ENCODE measurements at regions not wholly inside any gene's neighbourhood (a gene's known extent, or its start where the extent isn't known, plus 50 kb on each side); places are given as distances from the start of the nearest gene placed in this dataset.

DNA sequence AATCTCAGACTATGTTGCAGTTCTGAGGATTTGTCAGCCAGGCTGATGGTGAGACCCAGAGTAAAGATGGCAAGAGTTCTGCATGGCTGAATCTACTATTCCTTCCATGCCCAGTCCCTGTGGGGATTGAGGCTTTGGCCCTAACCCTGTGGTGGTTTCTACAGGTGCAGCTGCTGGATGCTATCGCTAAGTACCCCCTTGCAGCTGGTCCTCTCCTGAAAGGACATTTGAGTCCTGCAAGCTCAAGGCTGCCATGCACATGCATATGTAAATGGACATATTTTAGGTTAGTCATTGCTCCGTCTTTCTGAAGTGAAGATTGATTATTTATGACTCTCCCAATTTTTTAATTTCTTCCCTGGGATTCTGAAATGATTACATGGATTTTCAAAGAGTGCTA is 1122.2 kb upstream of the CELF2 start:
- no peak for TF ChIP-seq CTCF (IDR thresholded peaks at IDR 0.05)
- intact Hi-C loops (cut with DNase I): no loop called here
- no peak overlapping the region for H3K27ac ChIP-seq
- H3K36me3 ChIP-seq: no peaks in the 10 kb centered on the region
- H3K9me3 ChIP-seq: peaks cover 0 to 5% of the 10 kb centered on the region in 2 donors
- ATAC-seq (no peak), DNase-seq (no peak)
- no peaks in the 10 kb centered on the region for H3K4me1 ChIP-seq
- H3K27me3 ChIP-seq: no peaks in the 10 kb centered on the region
- no peak overlapping the region for H3K4me3 ChIP-seq

- no peak overlapping the region for H3K4me3 ChIP-seq
- H3K36me3 ChIP-seq: no peaks in the 10 kb centered on the region
- DNase-seq: no peak
- intact Hi-C loops (cut with DNase I): no loop called here
- peaks cover 0 to 5% of the 10 kb centered on the region in 2 donors for H3K9me3 ChIP-seq
- TF ChIP-seq CTCF (IDR thresholded peaks at IDR 0.05): no peak
- H3K27ac ChIP-seq: no peak overlapping the region
- ATAC-seq: no peak
- no peaks in the 10 kb centered on the region for H3K4me1 ChIP-seq
- H3K27me3 ChIP-seq: no peaks in the 10 kb centered on the region
Observed at GRCh38 chr10:9895981-9896380, 1121.7 kb upstream of the CELF2 start.

DNA sequence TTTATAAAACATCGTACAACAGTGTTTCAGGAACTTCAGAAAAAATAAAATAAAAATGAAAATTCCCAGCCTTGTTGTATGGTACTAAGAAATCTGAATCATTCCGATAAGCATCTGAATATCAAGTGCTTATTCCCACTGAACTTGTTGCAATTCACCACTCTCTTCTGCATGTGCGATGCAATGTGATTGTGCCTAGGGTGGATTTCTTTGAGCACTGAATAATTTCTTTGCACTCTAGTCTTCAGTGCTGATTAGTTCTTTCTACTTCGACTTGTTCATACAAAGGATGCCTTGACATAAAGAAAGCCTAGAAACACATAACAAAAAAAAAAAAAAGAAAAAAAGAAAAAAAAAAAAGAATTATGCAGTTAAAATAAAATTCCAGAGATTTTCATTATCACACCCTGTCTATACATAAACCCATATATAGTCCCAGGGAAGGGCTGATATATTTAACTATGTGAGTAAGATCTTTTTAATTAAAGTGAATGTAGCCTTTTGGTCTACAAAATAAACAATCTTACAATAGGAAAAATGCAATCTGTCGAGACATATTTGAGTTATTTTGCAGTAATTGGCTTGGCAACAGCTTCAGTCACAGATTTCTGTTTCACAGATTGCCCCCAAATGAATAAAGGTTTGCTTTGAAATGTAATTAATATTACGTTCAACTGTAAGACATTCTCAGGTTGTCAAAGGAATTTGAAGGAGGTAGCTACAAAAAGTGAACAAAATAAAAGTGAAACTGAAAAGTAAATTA is 1118.9 kb upstream of the CELF2 start:
- ATAC-seq (no peak), DNase-seq (no peak)
- intact Hi-C loops (cut with DNase I): no loop called here
- H3K4me3 ChIP-seq: no peak overlapping the region
- no peaks in the 10 kb centered on the region for H3K27me3 ChIP-seq
- no peak overlapping the region for H3K27ac ChIP-seq
- H3K36me3 ChIP-seq: no peaks in the 10 kb centered on the region
- no peaks in the 10 kb centered on the region for H3K4me1 ChIP-seq
- no peaks in the 10 kb centered on the region for H3K9me3 ChIP-seq
- no peak for TF ChIP-seq CTCF (IDR thresholded peaks at IDR 0.05)

DNA sequence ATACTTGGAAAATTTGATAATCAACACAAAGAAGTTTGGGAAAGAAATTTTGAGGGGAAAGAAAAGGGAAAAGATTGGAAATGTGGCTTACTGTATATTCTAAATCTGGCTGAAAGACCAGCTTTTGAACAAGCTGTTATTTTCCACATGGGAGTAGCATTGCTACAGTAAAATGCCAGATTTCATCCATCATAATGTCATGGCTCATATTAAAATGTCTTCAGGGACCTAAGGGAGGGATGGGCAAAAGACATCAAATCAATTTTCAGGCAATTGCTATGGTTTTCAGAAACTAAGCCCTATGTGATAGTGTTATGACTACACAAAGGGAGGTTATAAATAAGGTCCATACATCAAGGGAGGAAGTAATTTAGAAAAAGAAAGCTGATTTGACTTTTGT is 1116.9 kb upstream of the CELF2 start:
- Histone ChIP-seq H3K9me3 (no peaks in the 10 kb centered on the region), H3K4me3 (no peak overlapping the region), H3K27me3 (no peaks in the 10 kb centered on the region), H3K36me3 (no peaks in the 10 kb centered on the region), H3K4me1 (no peaks in the 10 kb centered on the region), H3K27ac (no peak overlapping the region)
- TF ChIP-seq CTCF (IDR thresholded peaks at IDR 0.05): no peak
- intact Hi-C loops (cut with DNase I): no loop called here
- no peak for ATAC-seq
- no peak for DNase-seq

DNA sequence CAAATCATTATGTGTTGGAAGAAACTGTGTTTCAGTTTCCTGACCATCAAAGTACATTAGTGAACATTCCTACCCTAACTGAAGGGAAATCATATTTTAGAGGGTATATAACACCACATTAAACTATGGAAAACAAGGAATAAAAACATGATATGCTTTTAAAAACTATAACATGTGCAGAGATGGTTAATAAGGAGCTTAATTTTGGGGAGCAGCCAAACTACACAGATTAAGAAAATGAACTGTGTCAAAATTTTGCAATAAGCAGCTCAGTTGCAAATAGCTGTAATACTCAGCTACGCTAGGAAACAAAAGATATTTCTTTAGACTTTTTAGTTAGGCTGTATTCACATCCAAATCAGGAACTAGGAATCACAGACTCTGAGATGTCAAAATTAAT is 1115.7 kb upstream of the CELF2 start:
- no peak overlapping the region for H3K27ac ChIP-seq
- ATAC-seq (no peak), DNase-seq (peak in 1 of 4 donors; percentile 24)
- intact Hi-C loops (cut with DNase I): no loop called here
- no peaks in the 10 kb centered on the region for H3K4me1 ChIP-seq
- H3K9me3 ChIP-seq: no peaks in the 10 kb centered on the region
- no peaks in the 10 kb centered on the region for H3K36me3 ChIP-seq
- H3K4me3 ChIP-seq: no peak overlapping the region
- TF ChIP-seq CTCF (IDR thresholded peaks at IDR 0.05): no peak
- H3K27me3 ChIP-seq: no peaks in the 10 kb centered on the region
